PFSK-1 (cell line): ENCODE measurements at regions not wholly inside any gene's neighbourhood (a gene's known extent, or its start where the extent isn't known, plus 50 kb on each side); places are given as distances from the start of the nearest gene placed in this dataset.

ENCODE experiments used
- POLR2AphosphoS5 ChIP-seq: IDR thresholded peaks from 2 replicates; pipeline ENCODE4 v1.6.1; 2012; ENCODE audit warnings: low read depth, mild to moderate bottlenecking, control low read depth, low read length, moderate library complexity
- TAF1 ChIP-seq: IDR thresholded peaks from 2 replicates; pipeline ENCODE4 v1.6.1; 2012; ENCODE audit warnings: low read length, control low read depth, borderline replicate concordance; ENCODE audit not compliant: insufficient read depth

GRCh38 chr1:214899908-214900460, 182.6 kb upstream of the KCNK2 start:
- no peak for TF ChIP-seq TAF1
- TF ChIP-seq POLR2AphosphoS5, result no peak
